ENCODE measurements at regions not wholly inside any gene's neighbourhood (a gene's known extent, or its start where the extent isn't known, plus 50 kb on each side); places are given as distances from the start of the nearest gene placed in this dataset.

- no peak overlapping the region for H3K4me3 ChIP-seq (ENCODE audit: low read depth, low read length)
- TF ChIP-seq, protein P1, sequence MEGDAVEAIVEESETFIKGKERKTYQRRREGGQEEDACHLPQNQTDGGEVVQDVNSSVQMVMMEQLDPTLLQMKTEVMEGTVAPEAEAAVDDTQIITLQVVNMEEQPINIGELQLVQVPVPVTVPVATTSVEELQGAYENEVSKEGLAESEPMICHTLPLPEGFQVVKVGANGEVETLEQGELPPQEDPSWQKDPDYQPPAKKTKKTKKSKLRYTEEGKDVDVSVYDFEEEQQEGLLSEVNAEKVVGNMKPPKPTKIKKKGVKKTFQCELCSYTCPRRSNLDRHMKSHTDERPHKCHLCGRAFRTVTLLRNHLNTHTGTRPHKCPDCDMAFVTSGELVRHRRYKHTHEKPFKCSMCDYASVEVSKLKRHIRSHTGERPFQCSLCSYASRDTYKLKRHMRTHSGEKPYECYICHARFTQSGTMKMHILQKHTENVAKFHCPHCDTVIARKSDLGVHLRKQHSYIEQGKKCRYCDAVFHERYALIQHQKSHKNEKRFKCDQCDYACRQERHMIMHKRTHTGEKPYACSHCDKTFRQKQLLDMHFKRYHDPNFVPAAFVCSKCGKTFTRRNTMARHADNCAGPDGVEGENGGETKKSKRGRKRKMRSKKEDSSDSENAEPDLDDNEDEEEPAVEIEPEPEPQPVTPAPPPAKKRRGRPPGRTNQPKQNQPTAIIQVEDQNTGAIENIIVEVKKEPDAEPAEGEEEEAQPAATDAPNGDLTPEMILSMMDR (IDR thresholded peaks at IDR 0.05; ENCODE audit: control insufficient read depth, extremely low read depth, insufficient read depth): peak; percentile 94
- DNase-seq (ENCODE audit: low read depth): peak; percentile 62
These were observed 197.0 kb downstream of the DAD1 start for GRCh38 chr14:22391908-22392565.

DNA sequence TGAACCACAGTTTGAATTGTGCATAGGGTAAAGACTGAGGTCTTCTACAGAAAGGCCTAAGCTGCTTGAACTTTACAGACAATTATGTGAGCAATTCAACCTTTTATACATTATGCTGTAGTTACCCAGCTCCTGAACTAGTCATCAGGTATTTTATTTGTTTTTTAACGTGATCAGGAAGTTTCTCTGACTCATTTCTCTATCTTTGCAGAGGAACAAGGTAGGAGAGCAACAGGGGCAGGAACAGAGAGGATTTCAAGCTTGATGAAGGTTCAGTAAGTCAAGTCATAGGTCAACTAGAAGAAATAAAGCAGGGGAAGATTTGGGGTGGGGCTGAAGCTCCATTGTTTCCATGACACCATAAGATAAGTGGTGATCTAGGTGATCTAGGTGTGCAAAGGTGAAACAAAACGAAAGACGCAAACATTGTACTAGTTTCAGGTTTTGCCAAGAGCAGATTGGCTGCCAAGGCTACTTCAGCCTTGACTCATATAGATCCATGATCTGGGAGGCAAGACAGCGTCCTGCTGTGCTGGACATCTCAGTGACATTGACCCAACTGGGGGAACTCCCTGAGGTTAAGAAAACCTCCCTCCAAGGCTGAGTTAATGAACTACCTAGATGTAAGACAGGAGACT is 198.1 kb downstream of the DAD1 start:
- TF ChIP-seq, protein P1 (IDR thresholded peaks at IDR 0.05; ENCODE audit: control insufficient read depth, extremely low read depth, insufficient read depth): no peak
- no peak for DNase-seq (ENCODE audit: low read depth)
- no peak overlapping the region for H3K4me3 ChIP-seq (ENCODE audit: low read depth, low read length)

DNA sequence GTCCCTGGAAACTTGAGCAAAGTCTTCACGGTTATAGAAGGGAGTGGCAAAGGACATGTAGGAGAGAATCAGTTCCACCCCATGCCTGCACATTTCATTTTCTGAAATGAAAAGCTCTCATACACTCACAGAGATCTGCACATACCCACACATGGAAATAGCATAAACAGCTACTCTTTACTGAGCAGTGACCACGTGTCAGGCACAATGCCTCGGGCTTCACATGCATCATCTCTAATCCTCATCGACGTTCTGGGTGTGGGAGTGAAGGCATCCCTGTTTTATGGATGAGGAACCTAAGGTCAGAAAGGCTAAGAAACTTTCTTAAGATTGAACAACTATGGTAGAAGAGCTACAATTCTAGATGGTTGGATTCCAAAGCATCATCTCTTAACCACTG is 198.8 kb downstream of the DAD1 start:
- H3K4me3 ChIP-seq (ENCODE audit: low read depth, low read length): no peak overlapping the region
- TF ChIP-seq, protein P1 (IDR thresholded peaks at IDR 0.05; ENCODE audit: control insufficient read depth, extremely low read depth, insufficient read depth): no peak
- no peak for DNase-seq (ENCODE audit: low read depth)

DNA sequence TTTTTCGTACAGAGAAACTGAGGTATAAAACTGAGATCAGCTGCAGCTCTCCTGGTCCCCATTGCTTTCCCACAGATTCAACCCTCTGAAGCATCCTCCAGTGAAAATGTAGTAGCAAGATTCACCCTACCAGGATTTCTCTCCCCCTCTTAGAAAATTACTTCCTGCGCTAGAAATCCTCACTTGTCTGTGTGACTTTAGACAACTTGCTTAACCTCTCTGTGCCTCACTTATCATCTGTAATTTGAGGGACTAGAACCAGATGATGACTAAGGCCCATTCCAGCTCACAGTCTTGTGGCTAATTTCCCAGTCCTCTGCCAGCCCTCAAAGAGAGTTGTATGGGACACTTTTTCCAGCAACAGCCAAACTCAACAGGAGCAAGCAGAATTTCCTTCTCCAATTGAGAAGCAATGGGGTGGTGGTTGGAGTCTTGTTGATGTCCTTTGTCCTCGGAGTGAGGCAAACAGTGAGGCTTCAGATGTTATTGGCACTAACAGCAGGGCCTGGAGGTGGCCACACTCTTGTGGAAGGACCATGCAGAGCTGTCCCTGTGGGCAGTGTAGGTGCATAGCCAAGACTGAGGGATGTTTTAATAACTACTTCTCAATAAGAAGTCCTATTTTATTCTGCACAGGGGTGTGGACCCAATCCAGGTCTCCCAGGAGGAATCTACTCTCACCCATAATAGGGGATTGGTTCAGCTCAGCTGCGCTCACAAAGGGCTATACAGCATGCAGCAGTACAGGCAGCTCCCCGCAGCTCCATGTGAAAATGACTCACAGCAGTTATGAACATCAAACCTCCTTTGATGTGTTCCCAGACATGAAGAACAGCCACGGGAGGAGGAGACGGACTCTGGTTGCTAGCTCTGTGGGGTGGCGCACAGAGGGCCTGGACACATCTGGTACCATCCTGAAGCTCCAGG is 200.1 kb downstream of the DAD1 start:
- TF ChIP-seq, protein P1 (IDR thresholded peaks at IDR 0.05; ENCODE audit: control insufficient read depth, extremely low read depth, insufficient read depth): no peak
- H3K4me3 ChIP-seq (ENCODE audit: low read depth, low read length): no peak overlapping the region
- no peak for DNase-seq (ENCODE audit: low read depth)

DNA sequence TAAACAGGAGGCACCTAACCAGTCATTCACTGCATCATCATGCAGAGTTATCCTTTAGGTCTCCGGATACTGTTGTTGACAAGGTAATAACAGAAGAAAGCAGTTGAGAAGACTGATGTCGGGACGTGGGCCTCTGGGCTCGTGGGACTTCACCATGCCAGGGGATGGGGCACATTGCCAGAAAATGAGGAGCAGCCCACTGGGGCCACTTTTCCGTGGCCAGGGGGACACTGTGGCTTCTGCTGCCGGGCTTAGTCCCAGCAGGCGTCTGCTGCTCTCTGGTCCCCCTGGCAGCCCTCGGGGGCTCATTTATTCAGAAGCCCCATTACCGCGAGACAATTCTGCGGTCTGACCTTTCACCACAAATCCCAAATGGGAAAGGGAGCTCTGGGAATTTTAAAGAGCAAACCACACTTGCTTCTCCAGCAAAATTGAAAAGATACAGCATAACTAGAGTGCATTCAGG is 201.2 kb downstream of the DAD1 start:
- H3K4me3 ChIP-seq (ENCODE audit: low read depth, low read length): no peak overlapping the region
- DNase-seq (ENCODE audit: low read depth): no peak
- TF ChIP-seq, protein P1 (IDR thresholded peaks at IDR 0.05; ENCODE audit: control insufficient read depth, extremely low read depth, insufficient read depth): no peak

GRCh38 chr14:22386924-22387775 is 201.9 kb downstream of the DAD1 start:
- TF ChIP-seq, protein P1 (IDR thresholded peaks at IDR 0.05; ENCODE audit: control insufficient read depth, extremely low read depth, insufficient read depth): peak; percentile 89
- H3K4me3 ChIP-seq (ENCODE audit: low read depth, low read length): no peak overlapping the region

More at GRCh38 chr14:22386924-22387775, 201.9 kb downstream of the DAD1 start:
- peak; percentile 28 for DNase-seq (ENCODE audit: low read depth)

Measured in LNCaP clone FGC (cell line).